ENCODE measurements at regions not wholly inside any gene's neighbourhood (a gene's known extent, or its start where the extent isn't known, plus 50 kb on each side); places are given as distances from the start of the nearest gene placed in this dataset.

DNA sequence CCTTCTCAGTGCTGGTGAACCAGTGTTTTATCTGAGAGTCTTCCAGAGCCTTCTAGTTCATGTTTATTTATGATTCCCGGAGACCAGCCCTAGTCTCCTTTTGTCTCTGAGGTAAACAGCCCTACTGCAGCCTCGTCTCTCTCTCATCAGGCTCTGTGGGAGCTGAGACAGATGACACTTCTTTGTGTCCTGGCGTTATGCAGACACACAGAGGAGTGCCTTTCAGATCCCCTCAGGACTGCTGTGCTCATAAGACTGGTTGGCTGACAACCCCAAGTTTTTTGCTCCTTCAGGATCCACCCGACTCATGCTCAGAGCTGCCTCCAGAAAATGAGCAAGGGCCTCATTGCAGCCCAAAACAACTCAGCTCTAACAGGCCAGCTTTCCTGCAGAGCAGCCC lies 523.8 kb upstream of the SPHKAP start:
- H3K4me3 ChIP-seq (ENCODE audit: low read depth, low read length) = no peak overlapping the region
- no peak for DNase-seq (ENCODE audit: low read depth)
- TF ChIP-seq, protein P1, sequence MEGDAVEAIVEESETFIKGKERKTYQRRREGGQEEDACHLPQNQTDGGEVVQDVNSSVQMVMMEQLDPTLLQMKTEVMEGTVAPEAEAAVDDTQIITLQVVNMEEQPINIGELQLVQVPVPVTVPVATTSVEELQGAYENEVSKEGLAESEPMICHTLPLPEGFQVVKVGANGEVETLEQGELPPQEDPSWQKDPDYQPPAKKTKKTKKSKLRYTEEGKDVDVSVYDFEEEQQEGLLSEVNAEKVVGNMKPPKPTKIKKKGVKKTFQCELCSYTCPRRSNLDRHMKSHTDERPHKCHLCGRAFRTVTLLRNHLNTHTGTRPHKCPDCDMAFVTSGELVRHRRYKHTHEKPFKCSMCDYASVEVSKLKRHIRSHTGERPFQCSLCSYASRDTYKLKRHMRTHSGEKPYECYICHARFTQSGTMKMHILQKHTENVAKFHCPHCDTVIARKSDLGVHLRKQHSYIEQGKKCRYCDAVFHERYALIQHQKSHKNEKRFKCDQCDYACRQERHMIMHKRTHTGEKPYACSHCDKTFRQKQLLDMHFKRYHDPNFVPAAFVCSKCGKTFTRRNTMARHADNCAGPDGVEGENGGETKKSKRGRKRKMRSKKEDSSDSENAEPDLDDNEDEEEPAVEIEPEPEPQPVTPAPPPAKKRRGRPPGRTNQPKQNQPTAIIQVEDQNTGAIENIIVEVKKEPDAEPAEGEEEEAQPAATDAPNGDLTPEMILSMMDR (IDR thresholded peaks at IDR 0.05; ENCODE audit: insufficient read depth, low read depth, low read length, missing control alignments) = no peak

DNA sequence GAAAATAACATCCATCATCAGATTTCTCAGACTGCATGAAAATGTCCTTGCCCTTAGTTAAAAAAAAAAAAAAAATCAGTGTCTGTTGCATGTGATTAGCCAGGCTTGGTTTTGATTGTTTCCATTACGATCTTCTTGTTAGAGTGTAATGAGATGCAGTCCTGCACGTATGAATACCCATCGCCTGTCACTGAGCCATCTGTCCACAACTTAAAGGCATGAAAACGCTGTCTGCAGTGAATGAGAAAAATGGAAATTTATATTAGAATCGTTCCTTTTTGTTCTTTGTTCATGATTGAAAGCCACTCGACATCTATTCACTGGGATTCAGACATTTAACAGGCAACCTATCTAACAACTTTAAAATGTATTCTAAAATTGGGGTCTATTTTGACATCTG lies 521.7 kb upstream of the SPHKAP start:
- TF ChIP-seq, protein P1 (IDR thresholded peaks at IDR 0.05; ENCODE audit: insufficient read depth, low read depth, low read length, missing control alignments) = no peak
- no peak for DNase-seq (ENCODE audit: low read depth)
- H3K4me3 ChIP-seq (ENCODE audit: low read depth, low read length) = no peak overlapping the region

- TF ChIP-seq, protein P1 (IDR thresholded peaks at IDR 0.05; ENCODE audit: insufficient read depth, low read depth, low read length, missing control alignments) = no peak
- no peak overlapping the region for H3K4me3 ChIP-seq (ENCODE audit: low read depth, low read length)
- no peak for DNase-seq (ENCODE audit: low read depth)
Observed at GRCh38 chr2:228701506-228701905, 520.0 kb upstream of the SPHKAP start.

- H3K4me3 ChIP-seq (ENCODE audit: low read depth, low read length) = no peak overlapping the region
- TF ChIP-seq, protein P1 (IDR thresholded peaks at IDR 0.05; ENCODE audit: insufficient read depth, low read depth, low read length, missing control alignments) = no peak
- DNase-seq (ENCODE audit: low read depth) = no peak
Observed at GRCh38 chr2:228700638-228701037, 519.2 kb upstream of the SPHKAP start.

- no peak for DNase-seq (ENCODE audit: low read depth)
- no peak overlapping the region for H3K4me3 ChIP-seq (ENCODE audit: low read depth, low read length)
- TF ChIP-seq, protein P1 (IDR thresholded peaks at IDR 0.05; ENCODE audit: insufficient read depth, low read depth, low read length, missing control alignments) = no peak
Observed at GRCh38 chr2:228699888-228700287, 518.4 kb upstream of the SPHKAP start.

DNA sequence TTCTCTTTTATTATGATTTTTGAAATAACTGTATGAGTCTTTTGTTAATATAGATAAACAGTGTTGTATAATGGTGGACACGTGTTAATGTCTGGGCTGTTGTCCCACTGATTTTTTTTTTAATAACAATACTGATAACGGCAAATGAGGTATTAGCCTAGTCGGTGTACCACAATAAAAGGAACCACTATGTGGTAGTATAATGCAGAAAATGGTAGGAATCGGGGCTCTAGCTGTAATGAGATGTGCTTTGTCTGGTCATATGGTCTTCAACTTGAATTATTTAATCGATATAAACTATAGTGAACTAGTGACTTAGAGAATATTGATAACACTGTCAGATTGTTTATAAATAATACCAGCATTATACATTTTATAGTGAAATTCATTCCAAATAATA lies 517.9 kb upstream of the SPHKAP start:
- TF ChIP-seq, protein P1 (IDR thresholded peaks at IDR 0.05; ENCODE audit: insufficient read depth, low read depth, low read length, missing control alignments) = no peak
- DNase-seq (ENCODE audit: low read depth) = no peak
- no peak overlapping the region for H3K4me3 ChIP-seq (ENCODE audit: low read depth, low read length)

DNA sequence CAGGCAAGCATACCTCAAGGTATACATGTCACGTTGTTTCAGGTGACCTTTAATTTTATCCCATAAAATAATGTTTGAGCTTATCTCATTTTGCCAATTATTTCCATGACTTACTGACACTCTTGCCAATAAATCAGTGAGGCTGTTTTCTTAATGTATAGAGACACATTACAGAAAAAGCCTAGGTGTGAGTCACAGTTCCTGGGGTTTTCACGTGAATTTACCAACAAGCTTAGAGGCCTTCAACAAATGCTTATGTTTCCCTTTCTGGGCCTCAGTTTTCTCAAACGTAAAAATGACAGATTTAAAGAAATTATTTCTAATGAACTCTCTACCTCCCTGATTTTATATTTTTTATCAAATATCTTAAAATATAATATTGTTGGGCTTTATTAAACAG lies 517.5 kb upstream of the SPHKAP start:
- DNase-seq (ENCODE audit: low read depth) = no peak
- TF ChIP-seq, protein P1 (IDR thresholded peaks at IDR 0.05; ENCODE audit: insufficient read depth, low read depth, low read length, missing control alignments) = no peak

More for the DNA sequence above, 517.5 kb upstream of the SPHKAP start:
- no peak overlapping the region for H3K4me3 ChIP-seq (ENCODE audit: low read depth, low read length)

All from GM12865 (cell line).